T-cell (primary cell): ENCODE measurements at regions not wholly inside any gene's neighbourhood (a gene's known extent, or its start where the extent isn't known, plus 50 kb on each side); places are given as distances from the start of the nearest gene placed in this dataset.

Source experiments
- ATAC-seq, 4 experiments: fragments of 200-7000 bp in 3 of 4; fragments of 150-1000 bp in 1 of 4; cut with Tn5 transposase; replicated peaks in 1 of 4; 1 replicate in 3 of 4; 2 replicates in 1 of 4; pipeline ENCODE4 v1.10.0; 2021; ENCODE audit warnings: moderate library complexity in 3 of 4, mild to moderate bottlenecking in 2 of 4, moderate number of reproducible peaks in 1 of 4
- CTCF ChIA-PET, 2 donors: fragments of 300-600 bp; sonication (Branson Sonifier 250); formaldehyde crosslinking; loops; one replicate each; lab custom pipeline; 2022; ENCODE audit warnings: antibody characterized with exemption in 2 of 2; lab: Charles Lee
- POLR2A ChIA-PET, 2 donors: fragments of 300-600 bp; sonication (Branson Sonifier 250); formaldehyde crosslinking; loops; one replicate each; lab custom pipeline; 2022; ENCODE audit warnings: antibody characterized with exemption in 2 of 2; lab: Charles Lee
- DNase-seq, 35 experiments: peaks; one replicate each; pipeline versions ENCODE4 v3.0.0 to v3.0.0-alpha.2; 2013 to 2023
- H3K27ac ChIP-seq: one replicate; pipeline ENCODE4 v1.5.1; 2013; ENCODE audit warnings: low read length
- H3K27me3 ChIP-seq, 2 experiments: replicated peaks in 1 of 2; 1 replicate in 1 of 2; 2 replicates in 1 of 2; pipeline versions ENCODE4 v1.6.1 to v1.7.0; 2013; ENCODE audit warnings: low read length in 1 of 2, mixed read lengths in 1 of 2; ENCODE audit not compliant: control insufficient read depth in 2 of 2, insufficient read depth in 2 of 2; ENCODE audit errors: extremely low read depth in 1 of 2
- H3K36me3 ChIP-seq, 2 donors: 1 replicate in 1 of 2; 2 replicates in 1 of 2; pipeline versions ENCODE4 v1.6.1 to v1.7.0; 2013; ENCODE audit warnings: low read length in 1 of 2; ENCODE audit not compliant: control insufficient read depth in 2 of 2, insufficient read depth in 1 of 2; ENCODE audit errors: extremely low read depth in 1 of 2
- H3K4me1 ChIP-seq, 2 experiments: 1 replicate in 1 of 2; 2 replicates in 1 of 2; pipeline versions ENCODE4 v1.6.1 to v1.7.0; 2013; ENCODE audit warnings: low read length in 2 of 2, mixed read lengths in 1 of 2; ENCODE audit not compliant: insufficient read depth in 2 of 2, control insufficient read depth in 1 of 2; ENCODE audit errors: extremely low read depth in 1 of 2
- H3K4me3 ChIP-seq, 2 donors: 1 replicate in 1 of 2; 2 replicates in 1 of 2; pipeline versions ENCODE4 v1.5.1 to v1.7.0; 2013; ENCODE audit warnings: mild to moderate bottlenecking in 2 of 2, low read length in 1 of 2, moderate library complexity in 1 of 2; ENCODE audit not compliant: control insufficient read depth in 1 of 2; ENCODE audit errors: extremely low read depth in 1 of 2
- H3K9me3 ChIP-seq: 2 replicates; pipeline ENCODE4 v1.7.0; 2013
- H3K27ac Mint-ChIP-seq, 2 donors: one replicate each; pipeline ENCODE4 v1.8.0; 2020 to 2021; ENCODE audit warnings: mild to moderate bottlenecking in 2 of 2, mixed read lengths in 2 of 2
- H3K27me3 Mint-ChIP-seq, 2 donors: one replicate each; pipeline ENCODE4 v1.8.0; 2021 to 2022; ENCODE audit warnings: mixed read lengths in 2 of 2
- H3K36me3 Mint-ChIP-seq: one replicate; pipeline ENCODE4 v1.8.0; 2021; ENCODE audit warnings: mixed read lengths
- H3K4me1 Mint-ChIP-seq, 3 donors: one replicate each; pipeline ENCODE4 v1.8.0; 2020 to 2022; ENCODE audit warnings: mixed read lengths in 3 of 3, mild to moderate bottlenecking in 1 of 3
- H3K4me3 Mint-ChIP-seq, 3 donors: one replicate each; pipeline ENCODE4 v1.8.0; 2020 to 2022; ENCODE audit warnings: mild to moderate bottlenecking in 3 of 3, mixed read lengths in 3 of 3, moderate library complexity in 3 of 3
- H3K9me3 Mint-ChIP-seq, 3 donors: one replicate each; pipeline ENCODE4 v1.8.0; 2020 to 2022; ENCODE audit warnings: mixed read lengths in 3 of 3
- WGBS: methylation state at CpG from one replicate; pipeline ENCODE4 v1.1.5; 2013; ENCODE audit warnings: missing lambda C conversion rate; ENCODE audit not compliant: insufficient coverage; 5-methylcytosine and 5-hydroxymethylcytosine counted together

DNA sequence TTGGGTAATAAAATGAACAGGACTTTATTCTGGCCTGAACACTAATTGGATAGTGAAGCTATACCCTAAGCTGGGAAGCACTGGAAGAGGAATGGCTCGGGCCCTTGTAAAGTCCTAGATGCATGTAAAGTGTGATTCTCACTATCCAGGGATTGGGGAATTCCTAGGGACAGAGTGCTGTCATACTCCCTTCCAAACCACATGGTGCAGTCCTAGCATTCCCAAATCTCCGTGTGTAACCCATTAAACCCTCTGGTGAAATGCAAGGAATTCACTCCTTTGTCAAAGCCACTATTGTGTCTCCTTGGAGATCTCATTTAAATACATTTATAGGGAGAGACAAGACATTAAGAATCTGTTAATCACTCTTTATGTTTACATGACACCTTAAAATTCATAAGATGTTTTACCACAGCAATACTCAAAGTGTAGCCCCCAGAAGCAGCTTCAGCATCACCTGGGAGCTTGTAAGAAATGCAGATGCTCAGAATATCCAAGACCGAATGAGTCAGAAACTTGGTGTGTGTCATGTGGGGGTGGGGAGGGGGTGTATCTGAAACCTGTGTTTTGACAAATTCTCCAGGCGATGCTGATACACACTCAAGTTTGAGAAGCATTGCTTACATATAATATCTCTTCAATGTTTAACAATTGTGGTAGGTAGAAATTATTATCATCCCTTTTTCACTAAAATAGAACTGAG, 121.8 kb upstream of the NPHP3 start:
- Histone ChIP-seq H3K4me3 (no peak overlapping the region), H3K27me3 (peaks cover 0 to 2% of the 10 kb centered on the region in 2 experiments), H3K9me3 (no peaks in the 10 kb centered on the region), H3K4me1 (no peaks in the 10 kb centered on the region), H3K27ac (no peak overlapping the region), H3K36me3 (no peaks in the 10 kb centered on the region)
- no peaks in the 10 kb centered on the region for H3K36me3 Mint-ChIP-seq
- no peak overlapping the region for H3K4me3 Mint-ChIP-seq
- DNase-seq (no peak), ATAC-seq (no peak)
- H3K27me3 Mint-ChIP-seq, result peaks cover 9 to 33% of the 10 kb centered on the region in 2 donors
- WGBS, result no CpG with 5 or more reads among the region's 4 CpGs
- POLR2A ChIA-PET, result no interaction called here
- H3K4me1 Mint-ChIP-seq, result no peaks in the 10 kb centered on the region
- no peak overlapping the region for H3K27ac Mint-ChIP-seq
- peaks cover 0 to 3% (median 0%) of the 10 kb centered on the region in 3 donors for H3K9me3 Mint-ChIP-seq
- CTCF ChIA-PET, result no interaction called here

DNA sequence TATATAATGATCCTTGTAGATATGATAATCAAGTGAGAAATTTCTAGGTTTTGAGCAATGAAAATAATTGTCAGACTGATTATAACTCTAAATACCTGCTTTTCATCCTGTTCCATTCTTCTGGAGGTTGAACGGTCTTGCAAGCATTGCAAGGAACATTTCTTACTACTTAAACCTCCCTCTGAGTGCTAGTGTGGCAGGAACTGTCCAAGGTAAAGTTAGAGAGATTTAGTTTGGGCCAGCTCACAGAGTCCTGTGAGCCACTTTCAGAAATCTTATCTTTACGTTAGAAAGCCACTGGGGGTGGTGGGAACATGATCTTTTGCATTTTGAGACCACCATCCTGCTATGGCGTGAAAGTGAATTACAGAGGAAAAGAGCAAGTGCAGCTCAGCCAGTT, 121.1 kb upstream of the NPHP3 start:
- ChIA-PET CTCF (no interaction called here), POLR2A (no interaction called here)
- Mint-ChIP-seq H3K4me3 (no peak overlapping the region), H3K36me3 (no peaks in the 10 kb centered on the region), H3K4me1 (no peaks in the 10 kb centered on the region), H3K27ac (no peak overlapping the region), H3K9me3 (peaks cover 0 to 3% (median 0%) of the 10 kb centered on the region in 3 donors), H3K27me3 (peaks cover 9 to 30% of the 10 kb centered on the region in 2 donors)
- DNase-seq (no peak), ATAC-seq (no peak)
- no peaks in the 10 kb centered on the region for H3K36me3 ChIP-seq
- H3K27me3 ChIP-seq, result peaks cover 0 to 2% of the 10 kb centered on the region in 2 experiments
- no peak overlapping the region for H3K27ac ChIP-seq
- no peaks in the 10 kb centered on the region for H3K4me1 ChIP-seq
- no peaks in the 10 kb centered on the region for H3K9me3 ChIP-seq
- WGBS, result 71% methylated on average over 2 of the region's 3 CpGs
- no peak overlapping the region for H3K4me3 ChIP-seq

DNA sequence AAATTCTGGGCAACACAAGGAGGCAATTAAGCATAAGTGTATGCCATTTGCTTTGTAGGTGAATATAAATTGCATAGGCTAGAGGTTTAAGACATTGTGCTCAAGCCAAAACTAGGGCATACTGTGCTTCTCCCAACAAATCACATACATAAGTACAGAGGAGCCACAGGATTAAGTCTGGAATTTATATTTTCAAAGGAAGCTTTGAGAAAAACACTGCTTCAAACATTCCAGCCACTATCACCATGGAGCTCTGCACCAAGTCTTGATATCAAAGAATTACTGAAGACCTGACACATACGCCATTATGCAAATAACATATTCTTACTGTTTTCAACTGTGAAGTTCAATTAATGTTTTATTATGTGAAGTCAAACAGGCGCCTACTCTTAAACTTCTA, 119.4 kb upstream of the NPHP3 start:
- DNase-seq, result no peak
- ATAC-seq, result no peak
- ChIA-PET POLR2A (no interaction called here), CTCF (no interaction called here)
- H3K27me3 Mint-ChIP-seq, result peaks cover 9 to 36% of the 10 kb centered on the region in 2 donors
- Histone ChIP-seq H3K36me3 (no peaks in the 10 kb centered on the region), H3K27me3 (peaks cover 0 to 2% of the 10 kb centered on the region in 2 experiments), H3K4me1 (no peaks in the 10 kb centered on the region), H3K4me3 (no peak overlapping the region), H3K27ac (no peak overlapping the region), H3K9me3 (no peaks in the 10 kb centered on the region)
- H3K27ac Mint-ChIP-seq, result no peak overlapping the region
- peaks cover 0 to 3% (median 0%) of the 10 kb centered on the region in 3 donors for H3K9me3 Mint-ChIP-seq
- no peaks in the 10 kb centered on the region for H3K36me3 Mint-ChIP-seq
- no peak overlapping the region for H3K4me3 Mint-ChIP-seq
- no peaks in the 10 kb centered on the region for H3K4me1 Mint-ChIP-seq
- WGBS, result no CpG with 5 or more reads among the region's 2 CpGs

DNA sequence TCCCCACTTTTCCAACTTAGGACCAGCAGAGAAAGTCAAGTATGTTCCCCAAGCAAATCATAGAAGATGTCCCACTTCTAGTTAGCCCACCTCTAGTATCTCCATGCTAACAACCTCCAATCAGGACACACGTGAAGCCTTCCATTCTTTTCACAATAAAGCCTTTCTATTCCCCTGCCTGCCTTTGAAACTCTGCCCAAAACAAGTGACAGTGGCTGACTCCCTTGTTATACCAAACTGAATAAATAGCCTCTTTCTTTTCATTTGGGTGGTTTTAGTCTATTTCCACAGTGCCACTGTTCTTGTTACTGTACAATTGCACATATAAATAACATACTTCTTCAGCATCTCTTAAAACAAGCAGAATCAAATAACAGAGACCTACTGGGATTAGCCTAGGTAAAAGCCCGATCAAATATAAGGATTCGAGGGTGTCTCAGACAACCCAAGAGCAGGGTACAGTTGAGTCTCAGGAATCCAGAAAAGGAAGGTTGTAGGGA, 118.0 kb upstream of the NPHP3 start:
- Histone ChIP-seq H3K36me3 (no peaks in the 10 kb centered on the region), H3K27ac (no peak overlapping the region), H3K4me1 (no peaks in the 10 kb centered on the region), H3K27me3 (peaks cover 0 to 2% of the 10 kb centered on the region in 2 experiments), H3K9me3 (no peaks in the 10 kb centered on the region), H3K4me3 (no peak overlapping the region)
- no peak overlapping the region for H3K4me3 Mint-ChIP-seq
- no CpG with 5 or more reads among the region's 3 CpGs for whole genome bisulfite sequencing
- no peaks in the 10 kb centered on the region for H3K4me1 Mint-ChIP-seq
- ATAC-seq (no peak), DNase-seq (no peak)
- no peaks in the 10 kb centered on the region for H3K36me3 Mint-ChIP-seq
- no peak overlapping the region for H3K27ac Mint-ChIP-seq
- ChIA-PET CTCF (no interaction called here), POLR2A (no interaction called here)
- peaks cover 0 to 3% (median 0%) of the 10 kb centered on the region in 3 donors for H3K9me3 Mint-ChIP-seq
- peaks cover 13 to 35% of the 10 kb centered on the region in 2 donors for H3K27me3 Mint-ChIP-seq

DNA sequence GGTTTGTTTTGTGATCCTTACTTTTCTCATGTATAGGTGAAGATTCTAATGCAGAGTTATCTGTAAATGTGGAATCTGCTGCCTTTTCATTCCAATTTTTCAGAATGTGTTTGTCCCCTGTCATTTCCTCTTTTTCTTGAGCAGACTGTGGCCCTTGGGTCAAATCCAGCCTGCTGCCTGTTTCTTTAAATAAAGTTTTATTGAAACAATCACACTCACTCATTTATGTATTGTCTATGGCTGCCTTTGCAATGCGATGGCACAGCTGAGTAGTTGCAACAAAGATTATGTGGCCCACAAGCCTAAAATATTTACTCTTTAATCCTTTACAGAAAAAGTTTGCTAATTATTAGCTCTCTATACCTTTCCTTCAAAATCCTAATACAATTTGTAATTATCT, 116.3 kb upstream of the NPHP3 start:
- DNase-seq (no peak), ATAC-seq (no peak)
- no peaks in the 10 kb centered on the region for H3K36me3 Mint-ChIP-seq
- no peaks in the 10 kb centered on the region for H3K4me1 ChIP-seq
- H3K27ac Mint-ChIP-seq, result no peak overlapping the region
- no peak overlapping the region for H3K4me3 Mint-ChIP-seq
- H3K27me3 Mint-ChIP-seq, result peaks cover 15 to 19% of the 10 kb centered on the region in 2 donors
- no peak overlapping the region for H3K4me3 ChIP-seq
- no peaks in the 10 kb centered on the region for H3K4me1 Mint-ChIP-seq
- CTCF ChIA-PET, result interaction anchor here in 1 of 2 donors (0.6 kb wide), 1 partner anchor 15 kb away, joined by 3 read pairs; no protein-coding TSS in a partner anchor
- H3K9me3 Mint-ChIP-seq, result peaks cover 0 to 2% (median 0%) of the 10 kb centered on the region in 3 donors
- H3K27ac ChIP-seq, result no peak overlapping the region
- WGBS, result no CpG with 5 or more reads among the region's 1 CpG
- no peaks in the 10 kb centered on the region for H3K9me3 ChIP-seq
- no peaks in the 10 kb centered on the region for H3K36me3 ChIP-seq
- POLR2A ChIA-PET, result no interaction called here
- H3K27me3 ChIP-seq, result peaks cover 0 to 2% of the 10 kb centered on the region in 2 experiments

DNA sequence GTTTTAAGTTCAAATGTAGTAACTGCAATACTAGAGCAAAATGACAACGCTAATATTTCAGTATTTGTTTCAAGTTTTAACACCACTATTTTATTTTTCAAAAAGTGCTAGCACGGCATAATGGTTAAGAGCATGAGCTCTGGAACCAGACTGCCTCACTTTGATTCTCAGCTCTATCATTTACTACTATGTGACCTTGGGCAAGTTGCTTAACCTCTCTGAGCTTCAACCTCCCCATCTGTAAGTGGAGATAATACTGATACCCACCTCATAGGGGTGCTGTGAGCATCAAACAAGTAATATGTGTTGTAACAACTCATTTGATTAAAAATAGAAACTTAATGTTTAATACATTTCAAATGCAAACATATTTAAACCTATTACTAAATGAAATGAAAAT, 115.4 kb upstream of the NPHP3 start:
- Histone ChIP-seq H3K9me3 (no peaks in the 10 kb centered on the region), H3K4me3 (no peak overlapping the region), H3K4me1 (no peaks in the 10 kb centered on the region), H3K36me3 (no peaks in the 10 kb centered on the region), H3K27ac (no peak overlapping the region), H3K27me3 (peaks cover 0 to 2% of the 10 kb centered on the region in 2 experiments)
- H3K4me3 Mint-ChIP-seq, result no peak overlapping the region
- H3K36me3 Mint-ChIP-seq, result no peaks in the 10 kb centered on the region
- no peaks in the 10 kb centered on the region for H3K4me1 Mint-ChIP-seq
- H3K27me3 Mint-ChIP-seq, result peaks cover 11 to 13% of the 10 kb centered on the region in 2 donors
- DNase-seq (no peak), ATAC-seq (no peak)
- ChIA-PET POLR2A (no interaction called here), CTCF (no interaction called here)
- no peaks in the 10 kb centered on the region for H3K9me3 Mint-ChIP-seq
- no CpG with 5 or more reads among the region's 2 CpGs for WGBS
- H3K27ac Mint-ChIP-seq, result no peak overlapping the region
